HepG2 (cell line): ENCODE measurements at regions not wholly inside any gene's neighbourhood (a gene's known extent, or its start where the extent isn't known, plus 50 kb on each side); places are given as distances from the start of the nearest gene placed in this dataset.

Experiments
- BHLHE40 ChIP-seq: IDR thresholded peaks from 2 replicates; pipeline ENCODE4 v1.6.1; 2011; ENCODE audit warnings: low read length, improper control_type of control experiment
- DNMT1 ChIP-seq: sonication (generic); formaldehyde crosslinking; IDR thresholded peaks from 2 replicates; pipeline ENCODE4 v1.5.1; 2020; ENCODE audit warnings: mild to moderate bottlenecking, missing genetic modification reagents
- ELF1 ChIP-seq: sonication (generic); formaldehyde crosslinking; IDR thresholded peaks from 2 replicates; pipeline ENCODE4 v1.4.0; 2020; ENCODE audit warnings: missing genetic modification reagents
- SUZ12 ChIP-seq: fragments of 150-350 bp; IDR thresholded peaks from 2 replicates; pipeline ENCODE4 v1.6.1; 2014; ENCODE audit warnings: low read depth, low read length

GRCh38 chr10:130389906-130390305 lies 253.7 kb downstream of the GLRX3 start:
- no peak for TF ChIP-seq ELF1
- no peak for TF ChIP-seq SUZ12
- no peak for TF ChIP-seq BHLHE40
- TF ChIP-seq DNMT1 (CRISPR knock-in tag): no peak
